IMR-90 (cell line): ENCODE measurements at regions not wholly inside any gene's neighbourhood (a gene's known extent, or its start where the extent isn't known, plus 50 kb on each side); places are given as distances from the start of the nearest gene placed in this dataset.

Experiments used
- ATAC-seq: fragments of 200-7000 bp; cut with Tn5 transposase; 2 replicates; pipeline ENCODE4 v1.9.1; 2020; ENCODE audit warnings: low read depth, mild to moderate bottlenecking, moderate library complexity
- BruUV-seq: library from RNA; stranded (reverse); fragments of 400-500 nt; replicated peaks from 2 replicates; lab custom pipeline; 2021; lab: Mats Ljungman, UMichigan
- CTCF ChIA-PET: fragments of 300-600 bp; formaldehyde crosslinking; extraction: SDS; loops from one replicate; lab custom pipeline; 2021; ENCODE audit warnings: antibody characterized with exemption; lab: Yijun Ruan, JAX
- POLR2A ChIA-PET: fragments of 300-600 bp; sonication (Branson Sonifier 250); formaldehyde crosslinking; loops from one replicate; lab custom pipeline; 2022; ENCODE audit warnings: antibody characterized with exemption; ENCODE audit not compliant: unreplicated experiment; lab: Charles Lee
- DNase-seq: peaks from one replicate; pipeline ENCODE4 v3.0.0; 2013
- H2AFZ ChIP-seq: replicated peaks from 2 replicates; pipeline ENCODE3; 2013; ENCODE audit warnings: low read length, mild to moderate bottlenecking; ENCODE audit not compliant: poor library complexity
- H2AK5ac ChIP-seq: 2 replicates; pipeline ENCODE4 v1.6.1; 2013; ENCODE audit warnings: low read depth, low read length, inconsistent platforms
- H2AK9ac ChIP-seq: replicated peaks from 2 replicates; pipeline ENCODE3; 2013; ENCODE audit warnings: mild to moderate bottlenecking, low read depth, low read length, moderate library complexity; ENCODE audit not compliant: poor library complexity
- H2BK120ac ChIP-seq: 2 replicates; pipeline ENCODE4 v1.6.1; 2013; ENCODE audit warnings: low read depth, low read length, inconsistent platforms
- H2BK15ac ChIP-seq: 3 replicates; pipeline ENCODE4 v1.6.1; 2013; ENCODE audit warnings: low read depth, low read length, inconsistent platforms
- H2BK20ac ChIP-seq: 2 replicates; pipeline ENCODE4 v1.6.1; 2013; ENCODE audit warnings: low read depth, mild to moderate bottlenecking, inconsistent platforms, low read length, moderate library complexity
- H2BK5ac ChIP-seq: 2 replicates; pipeline ENCODE4 v1.6.1; 2013; ENCODE audit warnings: mild to moderate bottlenecking, low read depth, low read length, inconsistent platforms; ENCODE audit not compliant: poor library complexity, severe bottlenecking
- H3K14ac ChIP-seq: replicated peaks from 2 replicates; pipeline ENCODE4 v1.6.1; 2013; ENCODE audit warnings: low read depth, low read length, inconsistent platforms
- H3K18ac ChIP-seq: 2 replicates; pipeline ENCODE4 v1.6.1; 2013; ENCODE audit warnings: low read depth, low read length, control low read depth
- H3K23ac ChIP-seq: 2 replicates; pipeline ENCODE4 v1.6.1; 2013; ENCODE audit warnings: low read depth, low read length, inconsistent platforms
- H3K27ac ChIP-seq: 2 replicates; pipeline ENCODE4 v1.5.1; 2013; ENCODE audit warnings: mild to moderate bottlenecking, control low read depth, low read length; ENCODE audit not compliant: insufficient read depth
- H3K27me3 ChIP-seq: 2 replicates; pipeline ENCODE4 v1.6.1; 2013; ENCODE audit warnings: low read length; ENCODE audit not compliant: control insufficient read depth, insufficient read depth
- H3K36me3 ChIP-seq: 2 replicates; pipeline ENCODE4 v1.6.1; 2013; ENCODE audit warnings: low read length, mixed read lengths; ENCODE audit not compliant: control insufficient read depth, insufficient read depth
- H3K4ac ChIP-seq: 2 replicates; pipeline ENCODE4 v1.6.1; 2013; ENCODE audit warnings: low read depth, low read length, inconsistent platforms
- H3K4me1 ChIP-seq: 2 replicates; pipeline ENCODE4 v1.6.1; 2013; ENCODE audit warnings: low read length, mixed read lengths; ENCODE audit not compliant: control insufficient read depth, insufficient read depth
- H3K4me2 ChIP-seq: 2 replicates; pipeline ENCODE4 v1.6.1; 2013; ENCODE audit warnings: low read depth, mild to moderate bottlenecking, control low read depth, low read length, moderate library complexity
- H3K4me3 ChIP-seq: 2 replicates; pipeline ENCODE4 v1.5.1; 2013; ENCODE audit warnings: low read depth, mild to moderate bottlenecking, control low read depth, low read length, moderate library complexity; ENCODE audit not compliant: insufficient read depth
- H3K56ac ChIP-seq: 2 replicates; pipeline ENCODE4 v1.6.1; 2013; ENCODE audit warnings: low read length, inconsistent platforms; ENCODE audit not compliant: insufficient read depth; ENCODE audit errors: extremely low read depth
- H3K79me1 ChIP-seq, 2 experiments: 2 replicates each; pipeline ENCODE4 v1.6.1; 2013; ENCODE audit warnings: low read length in 2 of 2, inconsistent platforms in 1 of 2, low read depth in 1 of 2
- H3K9ac ChIP-seq: 2 replicates; pipeline ENCODE4 v1.6.1; 2013; ENCODE audit warnings: low read depth, low read length, control low read depth
- H3K9me1 ChIP-seq: 2 replicates; pipeline ENCODE4 v1.6.1; 2013; ENCODE audit warnings: low read length, inconsistent platforms; ENCODE audit not compliant: insufficient read depth
- H3K9me3 ChIP-seq: 2 replicates; pipeline ENCODE4 v1.6.1; 2013; ENCODE audit warnings: low read length; ENCODE audit not compliant: control insufficient read depth, insufficient read depth
- H4K20me1 ChIP-seq: 2 replicates; pipeline ENCODE4 v1.6.1; 2013; ENCODE audit warnings: low read length, inconsistent platforms; ENCODE audit not compliant: insufficient read depth
- H4K5ac ChIP-seq: 2 replicates; pipeline ENCODE4 v1.6.1; 2013; ENCODE audit warnings: mild to moderate bottlenecking, low read depth, low read length, control low read depth
- H4K8ac ChIP-seq, 2 experiments: 2 replicates each; pipeline ENCODE4 v1.6.1; 2013; ENCODE audit warnings: low read depth in 2 of 2, low read length in 2 of 2, control low read depth in 1 of 2, inconsistent platforms in 1 of 2
- H4K91ac ChIP-seq: 2 replicates; pipeline ENCODE4 v1.6.1; 2013; ENCODE audit warnings: low read depth, low read length, inconsistent platforms; ENCODE audit not compliant: insufficient read depth
- CHD1 ChIP-seq: IDR thresholded peaks from 2 replicates; pipeline ENCODE4 v1.6.1; 2012; ENCODE audit warnings: low read depth, low read length, improper control_type of control experiment
- CTCF ChIP-seq: conservative IDR thresholded peaks from 2 replicates; pipeline ENCODE4 v1.5.1; 2012; ENCODE audit warnings: mild to moderate bottlenecking, low read depth, low read length, improper control_type of control experiment
- ELK1 ChIP-seq: fragments of 150-350 bp; IDR thresholded peaks from 2 replicates; pipeline ENCODE4 v1.6.1; 2016; ENCODE audit warnings: low read depth, mild to moderate bottlenecking, low read length, moderate library complexity, borderline replicate concordance
- FOS ChIP-seq: fragments of 150-350 bp; IDR thresholded peaks from 2 replicates; pipeline ENCODE4 v1.6.1; 2016; ENCODE audit warnings: low read depth, low read length
- MAFK ChIP-seq: IDR thresholded peaks from 2 replicates; pipeline ENCODE4 v1.6.1; 2012; ENCODE audit warnings: low read depth, low read length, improper control_type of control experiment
- MAZ ChIP-seq: IDR thresholded peaks from 2 replicates; pipeline ENCODE4 v1.6.1; 2012; ENCODE audit warnings: low read depth, mild to moderate bottlenecking, low read length, improper control_type of control experiment, moderate library complexity, borderline replicate concordance
- MXI1 ChIP-seq: IDR thresholded peaks from 2 replicates; pipeline ENCODE4 v1.6.1; 2012; ENCODE audit warnings: low read depth, mild to moderate bottlenecking, low read length, moderate library complexity, borderline replicate concordance
- POLR2A ChIP-seq: IDR thresholded peaks from 2 replicates; pipeline ENCODE4 v1.6.1; 2012; ENCODE audit warnings: mild to moderate bottlenecking, low read depth, low read length
- RAD21 ChIP-seq: IDR thresholded peaks from 2 replicates; pipeline ENCODE4 v1.6.1; 2012; ENCODE audit warnings: low read length, improper control_type of control experiment
- RCOR1 ChIP-seq: IDR thresholded peaks from 2 replicates; pipeline ENCODE4 v1.6.1; 2012; ENCODE audit warnings: mild to moderate bottlenecking, low read length, improper control_type of control experiment; ENCODE audit not compliant: insufficient replicate concordance
- RFX5 ChIP-seq: IDR thresholded peaks from 2 replicates; pipeline ENCODE4 v1.8.0; 2012; ENCODE audit warnings: low read depth, mild to moderate bottlenecking, low read length, moderate library complexity
- SMC3 ChIP-seq: fragments of 150-350 bp; IDR thresholded peaks from 2 replicates; pipeline ENCODE4 v1.6.1; 2016; ENCODE audit warnings: low read depth, mild to moderate bottlenecking, antibody characterized with exemption, low read length, moderate library complexity
- USF2 ChIP-seq: fragments of 150-350 bp; IDR thresholded peaks from 2 replicates; pipeline ENCODE4 v1.6.1; 2017; ENCODE audit warnings: mild to moderate bottlenecking, antibody characterized with exemption, low read length, low read depth
- WGBS, 2 experiments: methylation state at CpG; one replicate each; pipeline versions ENCODE4 v1.1.5 to v1.1.7; 2013; ENCODE audit warnings: missing lambda C conversion rate in 2 of 2; ENCODE audit not compliant: insufficient read length in 1 of 2; ENCODE audit errors: extremely low coverage in 2 of 2; 5-methylcytosine and 5-hydroxymethylcytosine counted together
- dilution Hi-C: fragments of 300-500 bp; cut with HindIII; formaldehyde crosslinking; loops from one replicate; pipeline ENCODE4 v1.14.3; 2018; ENCODE audit warnings: low sequenced_read_pairs; ENCODE audit not compliant: unreplicated experiment
- in situ Hi-C: fragments of 300-500 bp; cut with MboI; formaldehyde crosslinking; loops from 3 replicates; pipeline ENCODE4 v1.14.3; 2019; ENCODE audit warnings: low sequenced_read_pairs, inconsistent platforms, mixed read lengths
- intact Hi-C: fragments of 100-400 bp; cut with micrococcal nuclease; formaldehyde crosslinking; loops from 2 replicates; pipeline ENCODE4 v1.10.0; 2022

GRCh38 chr2:176533505-176534193, 264.4 kb downstream of the MTX2 start:
- Histone ChIP-seq H3K9ac (no peak overlapping the region), H2AK9ac (no peak overlapping the region), H4K91ac (no peak overlapping the region), H2BK5ac (no peak overlapping the region), H3K18ac (no peak overlapping the region), H2AFZ (no peak overlapping the region), H3K9me3 (no peaks in the 10 kb centered on the region), H2BK15ac (no peak overlapping the region), H3K79me1 (no peaks in the 10 kb centered on the region), H3K4me3 (no peak overlapping the region), H2BK120ac (no peak overlapping the region), H4K20me1 (no peaks in the 10 kb centered on the region), H3K36me3 (no peaks in the 10 kb centered on the region), H2AK5ac (no peak overlapping the region), H3K4ac (no peak overlapping the region), H3K27me3 (peaks cover 4% of the 10 kb centered on the region), H2BK20ac (no peak overlapping the region), H4K8ac (no peak overlapping the region), H4K5ac (no peak overlapping the region), H3K4me2 (no peak overlapping the region), H3K14ac (no peak overlapping the region), H3K9me1 (no peaks in the 10 kb centered on the region), H3K27ac (no peak overlapping the region), H3K23ac (no peak overlapping the region), H3K4me1 (no peaks in the 10 kb centered on the region), H3K56ac (no peak overlapping the region)
- no peak for TF ChIP-seq POLR2A
- no peak for TF ChIP-seq SMC3
- no peak for TF ChIP-seq MAFK
- no peak for TF ChIP-seq CTCF
- TF ChIP-seq RFX5: no peak
- TF ChIP-seq RCOR1: no peak
- TF ChIP-seq MAZ: no peak
- TF ChIP-seq MXI1: no peak
- no peak for TF ChIP-seq RAD21
- no peak for TF ChIP-seq FOS
- no peak for TF ChIP-seq CHD1
- TF ChIP-seq ELK1: no peak
- no peak for TF ChIP-seq USF2
- no CpG with 5 or more reads among the region's 4 CpGs for WGBS, 2 experiments
- BruUV-seq: no TSS peak
- dilution Hi-C loops (no loop called here), intact Hi-C loops (no loop called here), in situ Hi-C loops (no loop called here)
- no peak for DNase-seq
- CTCF ChIA-PET: interaction anchor here (0.6 to 1.0 kb wide), 2 partner anchors 21 to 394 kb away, joined by 3 to 4 read pairs; no protein-coding TSS in a partner anchor
- POLR2A ChIA-PET: no interaction called here
- ATAC-seq: no peak
